ENCODE measurements at regions not wholly inside any gene's neighbourhood (a gene's known extent, or its start where the extent isn't known, plus 50 kb on each side); places are given as distances from the start of the nearest gene placed in this dataset.

DNA sequence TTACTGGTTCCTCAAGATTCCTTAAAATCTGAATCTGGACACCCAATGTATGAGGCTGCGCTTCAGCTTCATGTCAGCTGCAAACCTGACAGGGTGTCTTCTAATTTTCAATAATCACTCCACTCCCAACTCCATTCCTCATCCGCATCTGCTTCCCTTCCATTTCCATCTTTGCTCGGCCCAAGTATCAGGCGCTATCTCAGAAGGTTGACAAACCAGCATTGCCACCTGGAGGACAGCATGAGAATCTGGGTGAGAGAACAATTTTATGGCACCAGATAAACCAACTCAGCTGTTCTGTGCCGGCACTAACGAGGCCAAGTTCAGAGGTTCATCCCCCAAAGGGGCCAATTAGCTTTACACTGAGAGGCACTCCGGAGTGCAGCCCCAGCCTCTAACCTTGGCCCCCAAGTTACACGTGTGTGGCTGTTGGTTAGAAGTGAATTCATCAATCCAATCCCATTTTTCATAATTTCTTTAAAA, 79.1 kb upstream of the LMO2 start (continued):
- no peak for TF ChIP-seq CUX1 (CRISPR knock-in tag; IDR thresholded peaks at IDR 0.05)

- Histone ChIP-seq H3K27ac (ENCODE audit: extremely low read depth, low read depth, low read length) (no peak overlapping the region), H3K4me1 (replicated peaks in 1 of 2; ENCODE audit: control insufficient read depth in 2 of 2, insufficient read depth in 2 of 2, low read length in 2 of 2) (peaks cover 0 to 4% of the 10 kb centered on the region in 2 experiments; a peak in 3 of 5 replicates), H3K9ac (ENCODE audit: insufficient read depth in 1 of 2, low read depth in 2 of 2, low read length in 2 of 2) (no peak overlapping the region), H3K36me3 (ENCODE audit: control insufficient read depth, insufficient read depth, low read length) (no peaks in the 10 kb centered on the region), H4K20me1 (replicated peaks; ENCODE audit: control insufficient read depth, insufficient read depth, low read length) (no peaks in the 10 kb centered on the region), H3K79me2 (ENCODE audit: control insufficient read depth, insufficient read depth, low read length) (no peaks in the 10 kb centered on the region), H3K27me3 (ENCODE audit: control insufficient read depth in 2 of 2, insufficient read depth in 2 of 2, low read length in 2 of 2) (no peaks in the 10 kb centered on the region), H3K4me2 (ENCODE audit: insufficient read depth, low read length) (no peak overlapping the region), H3K4me3 (no peak overlapping the region), H3K9me1 (ENCODE audit: control insufficient read depth, insufficient read depth, low read length) (no peaks in the 10 kb centered on the region), H3K9me3 (replicated peaks; ENCODE audit: control insufficient read depth, insufficient read depth, low read depth, low read length) (no peaks in the 10 kb centered on the region), H2AFZ (ENCODE audit: low read depth, low read length) (peak overlapping the region; percentile 7; the same call in 1 of the 2 replicates)
- no peak for ATAC-seq
- intact Hi-C loops (cut with micrococcal nuclease) (no loop called here), in situ Hi-C loops (cut with MboI) (no loop called here)
- BruUV-seq (replicated peaks) = no TSS peak
- FAIRE-seq = no peak
- TF ChIP-seq CEBPG (CRISPR knock-in tag; IDR thresholded peaks at IDR 0.05) (peak; percentile 10; the same call in 1 of the 2 replicates), CEBPG (tag; conservative IDR thresholded peaks at IDR 0.05 in 1 of 2, IDR thresholded peaks at IDR 0.05 in 1 of 2) (no peak), PTBP1 (IDR thresholded peaks at IDR 0.05; ENCODE audit: low read depth, low read length) (no peak), CEBPB (tag; IDR thresholded peaks at IDR 0.05) (peak; percentile 68)
- POLR2A ChIA-PET = interaction anchor here (0.6 to 1.2 kb wide), 3 partner anchors 13 to 104 kb away, joined by 3 to 4 read pairs (median 3); no protein-coding TSS in a partner anchor
- CTCF ChIA-PET (ENCODE audit: low intra/inter-chr PET ratio) = no interaction called here
- no peak for DNase-seq (ENCODE audit: extremely low read depth in 1 of 4, low spot score in 3 of 4)
- 76% methylated on average over 5 of the region's 6 CpGs for WGBS (ENCODE audit: insufficient coverage, low coverage, missing lambda C conversion rate)
These were observed 75.6 kb upstream of the LMO2 start for GRCh38 chr11:33967451-33967850.

All from K562 (cell line).